ENCODE measurements at regions not wholly inside any gene's neighbourhood (a gene's known extent, or its start where the extent isn't known, plus 50 kb on each side); places are given as distances from the start of the nearest gene placed in this dataset.

- 20 to 37% methylated on average over 3 to 4 of the region's 4 CpGs for WGBS, 2 donors (ENCODE audit: low coverage in 1 of 2)
- TF ChIP-seq EP300 (IDR thresholded peaks at IDR 0.05) (no peak), POLR2AphosphoS5 (IDR thresholded peaks at IDR 0.05) (no peak), CTCF (IDR thresholded peaks at IDR 0.05) (no peak), POLR2A (IDR thresholded peaks at IDR 0.05) (no peak)
These were observed 131.3 kb upstream of the ARRDC3 start for GRCh38 chr5:91514400-91514799.

GRCh38 chr5:91503321-91503720, 120.2 kb upstream of the ARRDC3 start:
- Histone ChIP-seq H3K36me3 (no peaks in the 10 kb centered on the region), H3K4me3 (no peak overlapping the region), H3K9me3 (no peaks in the 10 kb centered on the region), H3K27me3 (no peaks in the 10 kb centered on the region), H3K4me1 (no peaks in the 10 kb centered on the region), H3K27ac (no peak overlapping the region)
- ATAC-seq, result no peak
- 47 to 49% methylated on average over 3 of the region's 3 CpGs for WGBS, 2 donors (ENCODE audit: low coverage in 1 of 2)
- TF ChIP-seq CTCF (IDR thresholded peaks at IDR 0.05) (no peak), POLR2A (IDR thresholded peaks at IDR 0.05) (no peak), POLR2AphosphoS5 (IDR thresholded peaks at IDR 0.05) (no peak), EP300 (IDR thresholded peaks at IDR 0.05) (no peak)

More at GRCh38 chr5:91514400-91514799, 131.3 kb upstream of the ARRDC3 start:
- H3K9me3 ChIP-seq, result no peaks in the 10 kb centered on the region
- no peak overlapping the region for H3K4me3 ChIP-seq
- no peaks in the 10 kb centered on the region for H3K36me3 ChIP-seq
- no peak overlapping the region for H3K27ac ChIP-seq
- H3K27me3 ChIP-seq, result no peaks in the 10 kb centered on the region
- no peak for ATAC-seq
- no peaks in the 10 kb centered on the region for H3K4me1 ChIP-seq

GRCh38 chr5:91500758-91501157, 117.6 kb upstream of the ARRDC3 start:
- no peaks in the 10 kb centered on the region for H3K9me3 ChIP-seq
- no peak overlapping the region for H3K27ac ChIP-seq
- no peak for TF ChIP-seq POLR2AphosphoS5 (IDR thresholded peaks at IDR 0.05)
- TF ChIP-seq POLR2A (IDR thresholded peaks at IDR 0.05), result no peak
- TF ChIP-seq EP300 (IDR thresholded peaks at IDR 0.05), result no peak
- no peak for TF ChIP-seq CTCF (IDR thresholded peaks at IDR 0.05)
- H3K4me1 ChIP-seq, result no peaks in the 10 kb centered on the region
- H3K27me3 ChIP-seq, result no peaks in the 10 kb centered on the region
- no peaks in the 10 kb centered on the region for H3K36me3 ChIP-seq
- WGBS, 2 donors (ENCODE audit: low coverage in 1 of 2), result 67 to 71% methylated on average over 3 of the region's 3 CpGs
- ATAC-seq, result no peak
- H3K4me3 ChIP-seq, result no peak overlapping the region

- Histone ChIP-seq H3K27me3 (no peaks in the 10 kb centered on the region), H3K27ac (no peak overlapping the region), H3K9me3 (no peaks in the 10 kb centered on the region), H3K4me1 (no peaks in the 10 kb centered on the region), H3K36me3 (no peaks in the 10 kb centered on the region), H3K4me3 (no peak overlapping the region)
- no peak for TF ChIP-seq POLR2AphosphoS5 (IDR thresholded peaks at IDR 0.05)
- TF ChIP-seq CTCF (IDR thresholded peaks at IDR 0.05), result peak; percentile 23 to 66 (median 36)
- ATAC-seq, result no peak
- WGBS, 2 donors (ENCODE audit: low coverage in 1 of 2), result 0 to 2% methylated on average over 2 of the region's 2 CpGs
These were observed 116.9 kb upstream of the ARRDC3 start for GRCh38 chr5:91499943-91500531.

GRCh38 chr5:91495699-91496098, 112.6 kb upstream of the ARRDC3 start:
- TF ChIP-seq POLR2A (IDR thresholded peaks at IDR 0.05) (no peak), POLR2AphosphoS5 (IDR thresholded peaks at IDR 0.05) (no peak), EP300 (IDR thresholded peaks at IDR 0.05) (no peak), CTCF (IDR thresholded peaks at IDR 0.05) (no peak)
- H3K27me3 ChIP-seq, result no peaks in the 10 kb centered on the region
- no peak overlapping the region for H3K27ac ChIP-seq
- no peak overlapping the region for H3K4me3 ChIP-seq
- 66% methylated on average over 2 of the region's 2 CpGs; no CpG with 5 or more reads in 1 of the 2 donors for WGBS, 2 donors (ENCODE audit: low coverage in 1 of 2)
- H3K9me3 ChIP-seq, result no peaks in the 10 kb centered on the region
- H3K36me3 ChIP-seq, result no peaks in the 10 kb centered on the region
- ATAC-seq, result no peak
- no peaks in the 10 kb centered on the region for H3K4me1 ChIP-seq
